ENCODE measurements at regions not wholly inside any gene's neighbourhood (a gene's known extent, or its start where the extent isn't known, plus 50 kb on each side); places are given as distances from the start of the nearest gene placed in this dataset.

DNA sequence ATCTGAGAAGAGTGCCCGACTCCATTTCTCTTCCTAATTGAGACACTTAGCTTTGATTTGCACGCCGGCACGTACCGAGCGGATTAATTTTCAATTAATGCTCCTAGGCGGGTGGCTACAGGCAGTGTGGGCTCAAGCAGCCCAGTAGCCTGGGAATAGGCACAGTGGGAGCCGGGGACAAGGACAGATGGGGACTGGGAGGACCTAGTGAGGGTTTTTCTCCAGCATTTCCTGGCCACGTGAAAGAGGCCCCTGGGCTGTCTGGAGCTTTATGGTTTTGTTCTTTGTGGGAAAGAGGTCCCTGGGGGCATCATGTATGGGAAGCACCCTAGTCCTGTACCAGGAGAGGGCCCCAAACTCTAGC is 78.6 kb upstream of the CSF3R start:
- CTCF ChIA-PET: interaction anchor here (0.6 to 2.7 kb wide), 2 partner anchors 15 to 278 kb away, joined by 3 to 6 read pairs; no protein-coding TSS in a partner anchor
- DNase-seq (ENCODE audit: extremely low spot score): no peak
- POLR2A ChIA-PET: no interaction called here
- TF ChIP-seq ARNT (IDR thresholded peaks at IDR 0.05) (no peak), FOXK2 (IDR thresholded peaks at IDR 0.05) (no peak)
- TF ChIP-seq, protein P1, sequence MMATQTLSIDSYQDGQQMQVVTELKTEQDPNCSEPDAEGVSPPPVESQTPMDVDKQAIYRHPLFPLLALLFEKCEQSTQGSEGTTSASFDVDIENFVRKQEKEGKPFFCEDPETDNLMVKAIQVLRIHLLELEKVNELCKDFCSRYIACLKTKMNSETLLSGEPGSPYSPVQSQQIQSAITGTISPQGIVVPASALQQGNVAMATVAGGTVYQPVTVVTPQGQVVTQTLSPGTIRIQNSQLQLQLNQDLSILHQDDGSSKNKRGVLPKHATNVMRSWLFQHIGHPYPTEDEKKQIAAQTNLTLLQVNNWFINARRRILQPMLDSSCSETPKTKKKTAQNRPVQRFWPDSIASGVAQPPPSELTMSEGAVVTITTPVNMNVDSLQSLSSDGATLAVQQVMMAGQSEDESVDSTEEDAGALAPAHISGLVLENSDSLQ (IDR thresholded peaks at IDR 0.05): no peak

DNA sequence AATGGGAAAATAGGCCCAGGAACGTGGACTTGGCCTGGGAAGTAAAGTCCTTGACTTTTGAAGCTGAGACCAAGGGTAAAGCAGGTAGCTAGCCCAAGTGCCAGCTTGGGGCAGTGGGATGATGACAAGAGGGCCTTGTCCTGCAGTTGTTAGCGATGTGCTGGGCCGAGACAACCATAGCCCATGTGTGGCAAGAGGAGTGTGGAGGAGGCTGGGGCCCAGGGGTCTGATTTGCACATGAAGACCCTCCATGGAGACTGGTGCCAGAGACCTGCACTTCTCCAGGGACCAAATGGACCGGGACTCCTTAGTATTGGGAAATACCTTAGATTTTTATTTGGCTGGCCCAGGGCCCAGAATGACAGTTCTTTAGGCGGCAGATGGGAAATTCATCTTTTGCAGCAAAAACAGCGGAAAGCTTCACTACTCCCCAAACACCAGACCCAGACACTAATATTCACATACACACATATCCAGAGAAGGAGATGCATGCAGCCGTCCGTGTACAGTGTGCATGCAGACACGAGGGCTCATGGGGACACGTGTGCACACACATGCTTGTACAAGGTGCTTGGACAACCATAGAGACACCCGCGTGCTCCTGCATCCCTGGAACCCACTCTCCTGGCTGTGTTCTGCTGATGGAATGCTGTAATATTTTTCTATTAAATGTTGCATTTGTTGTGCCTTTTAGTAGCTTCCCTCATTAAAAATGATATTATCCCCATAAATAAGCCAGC is 78.1 kb upstream of the CSF3R start:
- ChIA-PET POLR2A (no interaction called here), CTCF (interaction anchor here (2.7 kb wide), 1 partner anchor 16 kb away, joined by 6 read pairs; no protein-coding TSS in a partner anchor)
- no peak for TF ChIP-seq SUZ12 (IDR thresholded peaks at IDR 0.05)
- TF ChIP-seq ARNT (IDR thresholded peaks at IDR 0.05): no peak
- TF ChIP-seq LEF1 (IDR thresholded peaks at IDR 0.05; ENCODE audit: borderline replicate concordance): no peak
- no peak for TF ChIP-seq BHLHE40 (IDR thresholded peaks at IDR 0.05; ENCODE audit: borderline replicate concordance)
- TF ChIP-seq ELF4 (IDR thresholded peaks at IDR 0.05): no peak
- TF ChIP-seq TARDBP (IDR thresholded peaks at IDR 0.05): no peak
- no peak for TF ChIP-seq L3MBTL2 (conservative IDR thresholded peaks at IDR 0.05)
- DNase-seq (ENCODE audit: extremely low spot score): no peak

DNA sequence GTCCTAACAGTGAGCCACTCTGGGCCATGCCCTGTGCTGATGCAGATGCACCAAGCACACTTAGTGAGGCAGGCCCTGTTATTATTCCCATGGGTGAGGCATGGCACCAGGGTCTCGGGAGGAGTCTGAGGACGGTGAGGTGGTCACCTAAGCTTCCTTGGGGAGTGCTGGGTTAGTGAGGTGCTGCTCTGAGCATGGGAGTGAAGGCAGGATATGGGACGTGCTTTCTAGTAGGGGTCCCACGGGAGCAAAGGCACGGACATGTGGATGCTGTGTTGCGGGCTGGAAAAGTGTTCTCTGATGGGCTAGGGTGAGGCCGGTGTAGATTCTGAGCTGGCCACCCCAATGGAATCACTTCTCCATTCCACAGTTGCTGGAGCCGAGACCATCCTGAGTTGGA is 77.5 kb upstream of the CSF3R start:
- ChIA-PET POLR2A (no interaction called here), CTCF (interaction anchor here (2.7 kb wide), 1 partner anchor 16 kb away, joined by 6 read pairs; no protein-coding TSS in a partner anchor)
- TF ChIP-seq FOXM1 (IDR thresholded peaks at IDR 0.05; ENCODE audit: borderline replicate concordance): no peak
- TF ChIP-seq, protein P1 (IDR thresholded peaks at IDR 0.05): no peak
- no peak for TF ChIP-seq NFRKB (IDR thresholded peaks at IDR 0.05)
- no peak for TF ChIP-seq ARNT (IDR thresholded peaks at IDR 0.05)
- no peak for TF ChIP-seq CTBP1 (IDR thresholded peaks at IDR 0.05; ENCODE audit: borderline replicate concordance)
- no peak for TF ChIP-seq BHLHE40 (IDR thresholded peaks at IDR 0.05; ENCODE audit: borderline replicate concordance)
- no peak for DNase-seq (ENCODE audit: extremely low spot score)

DNA sequence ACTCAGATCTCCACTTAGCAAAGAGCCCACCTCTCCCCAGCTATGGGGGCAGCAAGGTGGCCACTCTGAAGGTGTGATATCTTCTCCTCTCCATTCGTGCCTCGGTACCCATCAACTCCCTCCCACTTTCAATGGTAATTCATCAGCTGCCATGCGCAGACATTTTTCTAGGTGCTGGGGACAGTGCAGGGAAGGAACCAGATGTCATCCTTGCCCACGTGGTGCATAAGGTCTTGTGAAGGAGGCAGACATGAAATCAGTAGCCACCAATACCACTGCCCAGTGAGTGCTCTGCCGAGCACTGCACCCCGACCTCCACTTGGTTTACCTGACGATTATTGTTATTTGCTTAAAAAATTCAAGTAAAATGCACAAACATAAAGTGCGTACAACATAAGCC is 76.3 kb upstream of the CSF3R start:
- POLR2A ChIA-PET: no interaction called here

DNA sequence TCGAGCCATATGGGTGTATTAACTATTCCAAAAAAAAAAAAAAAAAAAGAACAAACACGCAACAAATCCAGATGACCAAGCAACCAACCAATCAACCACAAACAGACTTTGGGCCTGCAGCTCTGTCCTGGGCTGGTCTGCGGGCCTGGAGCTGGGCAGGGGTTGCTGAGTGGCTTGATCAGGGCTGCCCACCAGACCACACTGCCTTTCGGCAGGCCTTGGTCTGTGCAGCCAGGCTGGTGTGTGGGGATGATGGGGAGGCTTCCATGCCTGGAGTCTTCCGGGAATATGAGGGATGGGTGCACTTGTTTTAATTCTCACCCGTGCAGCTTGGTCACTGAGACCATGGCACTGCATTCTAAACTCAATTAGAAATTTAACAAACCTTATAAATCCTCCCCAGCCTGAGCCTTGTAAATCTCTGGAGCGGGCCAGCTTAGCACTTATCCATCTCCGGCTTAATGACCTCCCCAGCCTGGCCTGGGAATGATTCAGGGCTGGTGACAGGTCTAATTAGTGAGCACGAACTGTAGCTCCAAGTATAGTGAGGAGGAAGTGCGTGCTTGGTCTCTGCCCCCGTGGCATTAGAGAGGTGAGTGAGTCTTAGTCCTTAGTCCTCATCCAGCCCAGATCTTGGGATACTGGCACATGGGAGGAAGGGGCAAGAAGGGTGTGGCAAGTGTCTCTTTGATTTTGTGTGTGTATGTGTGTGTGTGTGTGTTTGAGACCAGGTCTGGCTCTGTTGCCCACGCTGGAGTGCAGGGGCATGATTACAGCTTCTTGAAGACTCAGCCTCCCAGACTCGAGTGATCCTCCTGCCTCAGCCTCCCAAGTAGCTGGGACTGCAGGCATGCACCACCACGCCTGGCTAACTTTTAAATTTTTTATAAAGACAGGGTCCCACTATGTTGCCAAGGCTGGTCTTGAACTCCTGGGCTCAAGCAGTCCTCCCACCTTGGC is 74.6 kb upstream of the CSF3R start:
- TF ChIP-seq ELF4 (IDR thresholded peaks at IDR 0.05): no peak
- no peak for TF ChIP-seq LEF1 (IDR thresholded peaks at IDR 0.05; ENCODE audit: borderline replicate concordance)
- no peak for TF ChIP-seq NFRKB (IDR thresholded peaks at IDR 0.05)
- TF ChIP-seq ZNF384 (IDR thresholded peaks at IDR 0.05): no peak
- TF ChIP-seq FOXA1 (IDR thresholded peaks at IDR 0.05): no peak
- no peak for TF ChIP-seq TARDBP (IDR thresholded peaks at IDR 0.05)
- no peak for TF ChIP-seq L3MBTL2 (conservative IDR thresholded peaks at IDR 0.05)
- TF ChIP-seq BHLHE40 (IDR thresholded peaks at IDR 0.05; ENCODE audit: borderline replicate concordance): no peak
- TF ChIP-seq, protein P1 (IDR thresholded peaks at IDR 0.05): no peak
- no peak for TF ChIP-seq SUZ12 (IDR thresholded peaks at IDR 0.05)
- TF ChIP-seq CTBP1 (IDR thresholded peaks at IDR 0.05; ENCODE audit: borderline replicate concordance): no peak
- no peak for TF ChIP-seq FOXK2 (IDR thresholded peaks at IDR 0.05)
- no peak for TF ChIP-seq HDGF (IDR thresholded peaks at IDR 0.05; ENCODE audit: borderline replicate concordance)
- no peak for TF ChIP-seq ARNT (IDR thresholded peaks at IDR 0.05)
- ChIA-PET CTCF (interaction anchor here (2.0 to 2.1 kb wide), 2 partner anchors 19 to 41 kb away, joined by 4 to 6 read pairs; no protein-coding TSS in a partner anchor), POLR2A (no interaction called here)
- no peak for DNase-seq (ENCODE audit: extremely low spot score)

More for the DNA sequence above, 76.3 kb upstream of the CSF3R start:
- no peak for DNase-seq (ENCODE audit: extremely low spot score)
- TF ChIP-seq ZNF384 (IDR thresholded peaks at IDR 0.05): no peak
- CTCF ChIA-PET: no interaction called here

DNA sequence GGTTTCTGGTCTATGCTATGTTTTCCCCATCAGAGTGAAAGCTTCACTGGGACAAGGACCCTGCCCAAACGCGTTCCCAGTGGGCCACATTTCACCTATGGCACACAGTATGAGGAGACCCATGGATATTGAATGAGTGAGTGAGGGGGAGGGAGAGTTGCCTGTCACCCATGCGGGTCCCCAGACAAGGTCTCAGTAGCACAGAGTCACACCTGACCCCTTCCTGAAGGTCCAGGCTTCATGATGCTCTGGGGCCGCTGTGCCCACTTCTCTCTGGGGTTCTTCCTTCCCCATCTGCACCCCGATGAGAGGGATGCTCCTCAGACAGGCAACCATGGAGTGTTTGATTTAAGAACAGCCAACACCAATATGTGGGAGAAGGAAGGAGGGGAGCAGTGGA is 72.3 kb upstream of the CSF3R start:
- ChIA-PET POLR2A (no interaction called here), CTCF (interaction anchor here (0.6 to 2.1 kb wide), 7 partner anchors 10 to 40 kb away, joined by 3 to 6 read pairs (median 4); no protein-coding TSS in a partner anchor)
- TF ChIP-seq FOXK2 (IDR thresholded peaks at IDR 0.05): no peak
- TF ChIP-seq, protein P1 (IDR thresholded peaks at IDR 0.05): no peak
- no peak for TF ChIP-seq SP1 (IDR thresholded peaks at IDR 0.05)
- TF ChIP-seq FOXM1 (IDR thresholded peaks at IDR 0.05; ENCODE audit: borderline replicate concordance): no peak
- no peak for DNase-seq (ENCODE audit: extremely low spot score)
